Muscle layer of colon (tissue), 2 donors: ENCODE measurements at regions not wholly inside any gene's neighbourhood (a gene's known extent, or its start where the extent isn't known, plus 50 kb on each side); places are given as distances from the start of the nearest gene placed in this dataset.

Experiments used
- H3K27ac ChIP-seq: one replicate; pipeline ENCODE4 v1.7.0; 2013; ENCODE audit warnings: low read depth, mild to moderate bottlenecking, low read length, moderate library complexity
- H3K27me3 ChIP-seq, 2 donors: one replicate each; pipeline ENCODE4 v1.7.0; 2013; ENCODE audit warnings: low read length in 2 of 2, mild to moderate bottlenecking in 2 of 2; ENCODE audit not compliant: insufficient read depth in 2 of 2, control insufficient read depth in 1 of 2
- H3K36me3 ChIP-seq: one replicate; pipeline ENCODE4 v1.7.0; 2013; ENCODE audit warnings: mild to moderate bottlenecking, low read length; ENCODE audit not compliant: insufficient read depth
- H3K4me1 ChIP-seq: one replicate; pipeline ENCODE4 v1.7.0; 2013; ENCODE audit warnings: mild to moderate bottlenecking, low read length; ENCODE audit not compliant: insufficient read depth
- H3K4me3 ChIP-seq, 2 donors: one replicate each; pipeline ENCODE4 v1.7.0; 2013; ENCODE audit warnings: low read length in 2 of 2, low read depth in 1 of 2, mild to moderate bottlenecking in 1 of 2, moderate library complexity in 1 of 2
- H3K9ac ChIP-seq: one replicate; pipeline ENCODE4 v1.7.0; 2013; ENCODE audit warnings: low read length
- H3K9me3 ChIP-seq: one replicate; pipeline ENCODE4 v1.7.0; 2013; ENCODE audit warnings: mild to moderate bottlenecking, low read length
- donor health status: abdominal sarcoma.
- donor health status: Adenocarcinoma of cecum.

GRCh38 chr13:30026093-30026492 lies 175.7 kb upstream of the UBL3 start:
- Histone ChIP-seq H3K9ac (no peak overlapping the region), H3K9me3 (no peaks in the 10 kb centered on the region), H3K36me3 (no peaks in the 10 kb centered on the region), H3K27ac (no peak overlapping the region), H3K4me1 (no peaks in the 10 kb centered on the region), H3K27me3 (no peaks in the 10 kb centered on the region), H3K4me3 (no peak overlapping the region)

GRCh38 chr13:30025351-30025750 lies 174.9 kb upstream of the UBL3 start:
- no peak overlapping the region for H3K27ac ChIP-seq
- no peaks in the 10 kb centered on the region for H3K36me3 ChIP-seq
- H3K4me3 ChIP-seq, result no peak overlapping the region
- no peaks in the 10 kb centered on the region for H3K27me3 ChIP-seq
- H3K9ac ChIP-seq, result no peak overlapping the region
- no peaks in the 10 kb centered on the region for H3K9me3 ChIP-seq
- no peaks in the 10 kb centered on the region for H3K4me1 ChIP-seq

- Histone ChIP-seq H3K4me1 (no peaks in the 10 kb centered on the region), H3K4me3 (no peak overlapping the region), H3K27ac (no peak overlapping the region)
Observed at GRCh38 chr13:30024125-30024865, 173.9 kb upstream of the UBL3 start.

GRCh38 chr13:30023196-30023895 lies 172.9 kb upstream of the UBL3 start:
- no peaks in the 10 kb centered on the region for H3K27me3 ChIP-seq
- no peak overlapping the region for H3K27ac ChIP-seq
- H3K9me3 ChIP-seq, result no peaks in the 10 kb centered on the region
- no peaks in the 10 kb centered on the region for H3K4me1 ChIP-seq
- H3K9ac ChIP-seq, result no peak overlapping the region
- H3K36me3 ChIP-seq, result no peaks in the 10 kb centered on the region
- no peak overlapping the region for H3K4me3 ChIP-seq

More at GRCh38 chr13:30024125-30024865, 173.9 kb upstream of the UBL3 start:
- H3K27me3 ChIP-seq, result no peaks in the 10 kb centered on the region
- H3K9ac ChIP-seq, result no peak overlapping the region
- no peaks in the 10 kb centered on the region for H3K36me3 ChIP-seq
- no peaks in the 10 kb centered on the region for H3K9me3 ChIP-seq

- Histone ChIP-seq H3K4me1 (no peaks in the 10 kb centered on the region), H3K27ac (no peak overlapping the region), H3K36me3 (no peaks in the 10 kb centered on the region), H3K9ac (no peak overlapping the region), H3K9me3 (no peaks in the 10 kb centered on the region), H3K27me3 (no peaks in the 10 kb centered on the region), H3K4me3 (no peak overlapping the region)
Observed at GRCh38 chr13:30022796-30023195, 172.4 kb upstream of the UBL3 start.

- H3K9ac ChIP-seq, result no peak overlapping the region
- no peaks in the 10 kb centered on the region for H3K9me3 ChIP-seq
- no peaks in the 10 kb centered on the region for H3K4me1 ChIP-seq
- no peaks in the 10 kb centered on the region for H3K27me3 ChIP-seq
- H3K36me3 ChIP-seq, result no peaks in the 10 kb centered on the region
- H3K27ac ChIP-seq, result no peak overlapping the region
- no peak overlapping the region for H3K4me3 ChIP-seq
Observed at GRCh38 chr13:30022256-30022655, 171.8 kb upstream of the UBL3 start.

- Histone ChIP-seq H3K4me3 (no peak overlapping the region), H3K36me3 (no peaks in the 10 kb centered on the region), H3K9ac (no peak overlapping the region), H3K9me3 (no peaks in the 10 kb centered on the region), H3K4me1 (no peaks in the 10 kb centered on the region), H3K27me3 (no peaks in the 10 kb centered on the region), H3K27ac (no peak overlapping the region)
Observed at GRCh38 chr13:30021611-30022010, 171.2 kb upstream of the UBL3 start.

GRCh38 chr13:30020726-30021312 lies 170.4 kb upstream of the UBL3 start:
- no peaks in the 10 kb centered on the region for H3K27me3 ChIP-seq
- H3K4me3 ChIP-seq, result no peak overlapping the region
- H3K36me3 ChIP-seq, result no peaks in the 10 kb centered on the region
- H3K4me1 ChIP-seq, result no peaks in the 10 kb centered on the region
- H3K9ac ChIP-seq, result no peak overlapping the region
- no peak overlapping the region for H3K27ac ChIP-seq
- no peaks in the 10 kb centered on the region for H3K9me3 ChIP-seq

- H3K4me3 ChIP-seq, result no peak overlapping the region
- H3K9ac ChIP-seq, result no peak overlapping the region
- H3K36me3 ChIP-seq, result no peaks in the 10 kb centered on the region
- no peaks in the 10 kb centered on the region for H3K4me1 ChIP-seq
- no peak overlapping the region for H3K27ac ChIP-seq
- no peaks in the 10 kb centered on the region for H3K27me3 ChIP-seq
- no peaks in the 10 kb centered on the region for H3K9me3 ChIP-seq
Observed at GRCh38 chr13:30019648-30020626, 169.5 kb upstream of the UBL3 start.

GRCh38 chr13:30017880-30018279 lies 167.5 kb upstream of the UBL3 start:
- Histone ChIP-seq H3K4me3 (no peak overlapping the region), H3K9ac (no peak overlapping the region), H3K4me1 (no peaks in the 10 kb centered on the region), H3K27ac (no peak overlapping the region), H3K36me3 (no peaks in the 10 kb centered on the region), H3K27me3 (no peaks in the 10 kb centered on the region), H3K9me3 (no peaks in the 10 kb centered on the region)

- H3K9me3 ChIP-seq, result no peaks in the 10 kb centered on the region
- H3K27ac ChIP-seq, result no peak overlapping the region
- no peak overlapping the region for H3K4me3 ChIP-seq
- H3K36me3 ChIP-seq, result no peaks in the 10 kb centered on the region
- H3K4me1 ChIP-seq, result no peaks in the 10 kb centered on the region
- H3K9ac ChIP-seq, result no peak overlapping the region
- H3K27me3 ChIP-seq, result no peaks in the 10 kb centered on the region
Observed at GRCh38 chr13:30016398-30016797, 166.0 kb upstream of the UBL3 start.
